ENCODE measurements at regions not wholly inside any gene's neighbourhood (a gene's known extent, or its start where the extent isn't known, plus 50 kb on each side); places are given as distances from the start of the nearest gene placed in this dataset.

DNA sequence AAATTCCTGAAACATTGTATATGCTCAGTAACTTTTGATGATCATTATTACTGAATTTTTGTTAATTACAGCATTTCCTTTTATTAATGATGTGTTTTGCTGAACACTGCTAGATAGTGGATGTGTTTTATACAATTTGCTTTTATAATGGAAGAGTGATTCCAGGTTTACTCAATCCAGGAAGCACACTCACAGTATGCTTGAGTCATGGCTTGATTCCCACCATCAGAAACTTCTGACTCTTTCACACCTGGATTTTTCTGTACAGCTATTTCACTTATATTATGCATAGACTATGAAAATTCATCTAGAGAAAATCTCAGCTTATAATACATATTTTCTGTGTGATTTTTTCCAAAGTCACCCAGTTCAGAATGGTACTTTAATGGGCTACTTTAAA, 1040.9 kb downstream of the GRM8 start:
- TF ChIP-seq, protein P1, sequence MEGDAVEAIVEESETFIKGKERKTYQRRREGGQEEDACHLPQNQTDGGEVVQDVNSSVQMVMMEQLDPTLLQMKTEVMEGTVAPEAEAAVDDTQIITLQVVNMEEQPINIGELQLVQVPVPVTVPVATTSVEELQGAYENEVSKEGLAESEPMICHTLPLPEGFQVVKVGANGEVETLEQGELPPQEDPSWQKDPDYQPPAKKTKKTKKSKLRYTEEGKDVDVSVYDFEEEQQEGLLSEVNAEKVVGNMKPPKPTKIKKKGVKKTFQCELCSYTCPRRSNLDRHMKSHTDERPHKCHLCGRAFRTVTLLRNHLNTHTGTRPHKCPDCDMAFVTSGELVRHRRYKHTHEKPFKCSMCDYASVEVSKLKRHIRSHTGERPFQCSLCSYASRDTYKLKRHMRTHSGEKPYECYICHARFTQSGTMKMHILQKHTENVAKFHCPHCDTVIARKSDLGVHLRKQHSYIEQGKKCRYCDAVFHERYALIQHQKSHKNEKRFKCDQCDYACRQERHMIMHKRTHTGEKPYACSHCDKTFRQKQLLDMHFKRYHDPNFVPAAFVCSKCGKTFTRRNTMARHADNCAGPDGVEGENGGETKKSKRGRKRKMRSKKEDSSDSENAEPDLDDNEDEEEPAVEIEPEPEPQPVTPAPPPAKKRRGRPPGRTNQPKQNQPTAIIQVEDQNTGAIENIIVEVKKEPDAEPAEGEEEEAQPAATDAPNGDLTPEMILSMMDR (IDR thresholded peaks at IDR 0.05 in 4 of 5, conservative IDR thresholded peaks at IDR 0.05 in 1 of 5) = no peak
- TF ChIP-seq POLR2A (IDR thresholded peaks at IDR 0.05) = no peak

Data from gastrocnemius medialis (tissue), 4 donors.